DMS 273 treated with DMSO at 0.1 percent for 48 hours (cell line): ENCODE measurements at regions not wholly inside any gene's neighbourhood (a gene's known extent, or its start where the extent isn't known, plus 50 kb on each side); places are given as distances from the start of the nearest gene placed in this dataset.

Experiments used
- DNase-seq: peaks from one replicate; lab custom pipeline; 2025; lab: John Stamatoyannopoulos, UW

DNA sequence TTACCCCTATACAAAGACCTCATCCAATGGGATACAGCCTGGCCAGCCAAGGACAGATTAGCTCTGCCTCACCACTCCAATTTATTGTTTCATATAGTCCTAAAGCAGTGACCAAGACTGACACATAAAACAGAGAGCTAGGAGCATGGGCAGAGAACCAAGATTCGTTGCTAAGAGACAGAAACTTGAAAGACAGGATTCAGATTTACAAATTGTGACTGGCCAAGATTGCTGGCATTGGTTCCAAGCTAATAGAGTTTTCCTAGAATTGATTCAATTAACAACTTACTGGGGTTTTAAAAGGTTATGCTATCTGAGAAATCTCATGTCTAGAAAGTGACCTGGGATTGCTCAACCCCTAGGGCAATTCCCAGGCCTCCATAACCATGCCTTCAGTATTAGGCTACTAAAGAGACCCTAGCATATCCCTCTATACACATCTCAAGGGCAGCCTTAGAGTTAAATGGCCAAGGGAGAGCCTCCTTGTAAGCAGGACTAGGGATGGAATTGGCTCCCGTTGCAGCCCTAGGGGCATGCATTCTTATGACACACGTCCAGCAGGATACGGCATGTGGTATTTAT, 75.6 kb downstream of the ICOS start:
- DNase-seq, result no peak

DNA sequence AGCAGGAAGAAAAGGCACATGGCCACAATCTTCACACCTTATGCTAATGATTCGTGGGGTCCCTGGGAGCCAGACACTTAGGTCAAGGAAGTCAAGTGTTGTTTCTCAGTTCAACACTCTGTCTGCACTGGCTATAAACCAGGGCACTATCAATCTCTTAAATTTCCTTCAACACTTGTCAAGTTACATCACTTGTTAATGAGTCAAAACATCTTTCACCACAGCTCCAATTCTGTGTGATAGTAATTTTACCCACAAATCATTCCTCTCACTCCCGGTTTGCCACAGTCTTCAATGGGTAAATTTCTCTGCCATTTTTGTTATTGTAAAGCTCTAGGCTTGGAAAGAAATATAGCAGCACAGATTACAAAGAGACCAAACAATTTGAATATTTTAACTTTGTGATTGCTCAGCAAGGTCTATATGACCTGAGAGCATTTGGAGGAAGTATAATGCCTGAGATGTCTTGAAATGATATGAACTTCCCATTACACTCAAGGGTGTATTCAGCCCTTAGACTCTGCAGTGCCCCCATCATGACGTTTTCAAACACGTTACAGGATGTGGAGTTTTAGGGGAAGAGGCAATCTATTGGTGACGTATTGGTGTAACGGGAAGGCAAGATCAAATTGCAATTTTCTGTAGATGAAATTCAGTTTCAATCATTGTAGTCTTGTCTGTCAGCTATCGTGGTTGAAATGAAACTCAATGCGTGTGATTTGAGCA, 78.7 kb downstream of the ICOS start:
- no peak for DNase-seq

DNA sequence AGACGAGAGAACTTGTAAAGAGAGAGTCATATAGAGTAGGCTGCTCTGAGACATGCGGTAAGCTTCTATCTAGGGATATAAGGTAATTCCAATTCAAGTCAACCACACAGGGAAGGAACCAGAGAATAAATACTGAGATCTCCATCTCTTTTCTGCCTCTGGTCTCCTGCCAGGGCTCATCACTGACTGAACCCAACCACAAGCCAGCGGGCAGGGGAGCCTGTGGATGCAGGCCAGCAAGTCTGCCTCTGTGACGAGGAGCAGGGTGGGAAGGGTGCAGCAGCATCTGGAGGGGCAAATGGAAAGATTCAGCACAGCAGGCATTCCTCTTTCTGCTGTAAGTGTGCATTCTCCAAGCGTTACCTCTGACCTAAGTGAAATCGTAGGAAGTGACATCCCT, 82.2 kb downstream of the ICOS start:
- DNase-seq, result no peak

DNA sequence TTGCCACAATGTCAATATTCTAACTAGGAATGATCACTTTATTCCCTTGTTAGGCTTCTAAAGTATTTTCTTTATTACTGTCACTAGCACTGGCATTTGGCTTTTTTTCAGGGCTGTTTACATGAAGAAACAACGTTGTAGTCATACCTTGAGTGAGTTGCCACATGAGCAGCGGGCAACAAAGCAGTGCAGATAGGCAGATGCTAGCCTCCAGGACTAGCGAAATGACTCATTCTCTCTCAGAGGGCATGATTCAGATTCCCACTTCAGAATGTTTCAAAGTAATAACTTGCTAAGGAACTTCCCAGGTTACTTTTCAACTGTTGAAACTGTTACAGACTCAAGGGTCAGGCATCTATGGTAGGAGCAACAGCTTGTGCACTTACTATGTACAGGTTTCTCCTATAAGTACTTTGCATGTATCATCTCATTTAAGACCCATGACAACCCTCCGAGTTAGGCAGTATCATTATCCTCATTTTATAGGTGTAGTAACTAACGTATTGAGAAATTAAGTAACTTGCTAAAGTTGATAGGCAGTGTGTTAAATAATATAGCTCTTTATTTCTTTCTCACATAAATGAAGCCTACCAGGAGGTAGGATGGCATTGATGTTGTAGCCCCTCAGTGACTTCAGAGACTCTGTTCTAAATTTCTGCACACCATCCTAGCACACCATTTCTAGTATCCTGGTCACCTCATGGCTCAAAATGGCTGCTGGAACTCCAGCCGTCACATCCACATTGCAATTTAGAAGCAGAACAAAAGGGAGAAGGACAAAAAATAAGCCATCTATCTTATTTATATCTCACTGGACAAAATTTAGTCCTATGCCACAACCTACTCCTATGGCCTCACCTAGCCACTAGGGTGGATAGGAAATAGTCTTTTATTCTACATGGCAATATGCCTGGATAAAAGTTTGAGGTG, 83.3 kb downstream of the ICOS start:
- DNase-seq, result no peak

DNA sequence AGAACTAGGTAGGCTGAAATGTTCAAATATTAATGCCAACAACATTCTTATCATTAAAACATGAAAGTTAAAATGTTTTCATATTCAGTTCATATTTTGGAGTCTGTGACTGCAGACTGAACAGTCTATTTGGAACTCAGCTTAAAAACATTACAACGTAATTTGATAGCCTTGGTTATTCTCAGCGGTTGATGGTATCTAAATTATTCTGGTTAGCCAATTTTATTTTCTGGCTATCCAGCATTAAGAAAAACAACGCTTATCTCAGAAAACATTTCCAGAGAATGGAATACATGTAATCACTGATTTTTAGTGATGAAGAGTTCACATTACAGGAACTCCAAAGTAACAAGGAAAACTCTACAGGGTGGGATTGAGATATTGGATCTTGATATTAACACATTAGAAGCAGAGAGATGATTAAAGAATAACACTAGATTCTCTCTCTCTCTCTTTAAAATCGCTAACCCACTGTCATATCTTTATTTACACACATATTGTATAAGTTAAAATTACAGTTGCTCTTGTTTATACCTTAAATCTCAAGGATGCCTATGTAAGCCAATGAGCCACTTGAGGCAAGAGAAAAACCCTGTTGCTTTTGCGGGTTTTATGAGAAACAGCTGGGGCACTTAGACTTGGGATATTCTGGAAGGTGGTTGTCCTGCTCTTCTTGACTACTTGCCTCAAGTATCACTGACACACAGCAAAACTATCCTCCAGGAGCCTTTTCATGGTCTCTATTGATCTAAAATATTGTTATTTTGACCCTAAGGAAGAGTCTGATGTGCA, 84.9 kb downstream of the ICOS start:
- DNase-seq, result no peak

DNA sequence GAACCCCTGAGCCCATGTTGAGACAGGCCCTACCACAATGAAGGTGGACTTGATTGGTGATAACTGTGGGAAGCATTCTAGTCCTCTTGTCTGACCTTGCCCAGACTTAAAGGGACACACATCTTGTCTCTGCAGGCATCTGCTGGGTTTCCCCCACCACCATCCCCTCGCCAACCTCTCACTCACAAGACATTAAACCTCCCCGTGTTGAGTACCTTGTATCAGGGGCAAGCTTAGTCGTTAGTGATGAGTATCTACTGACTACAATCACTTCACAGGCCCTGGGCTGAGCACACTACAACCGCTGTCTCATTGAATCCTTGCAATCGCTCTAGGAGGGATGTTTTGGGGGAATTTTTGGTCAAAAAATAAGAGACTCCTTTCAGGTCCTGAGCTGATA, 86.0 kb downstream of the ICOS start:
- no peak for DNase-seq

DNA sequence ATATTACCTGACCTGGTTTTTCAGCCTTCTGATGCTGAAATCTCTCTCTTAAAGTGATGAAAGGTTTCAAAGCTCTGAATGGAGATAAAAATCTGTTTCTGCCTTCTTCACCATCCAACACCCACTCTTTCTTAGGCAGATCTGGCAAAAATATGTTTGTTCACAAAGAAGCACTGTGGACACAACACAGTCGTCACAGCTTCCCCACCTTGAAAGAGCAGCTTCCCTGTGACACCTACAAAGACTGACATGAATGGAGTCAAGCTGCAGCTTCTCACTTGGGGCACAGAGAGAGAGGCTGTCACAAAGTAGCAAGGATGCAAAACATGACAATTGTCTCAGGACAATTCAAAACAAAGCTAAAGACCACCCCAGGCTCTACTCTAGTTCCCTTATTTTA, 86.5 kb downstream of the ICOS start:
- no peak for DNase-seq

DNA sequence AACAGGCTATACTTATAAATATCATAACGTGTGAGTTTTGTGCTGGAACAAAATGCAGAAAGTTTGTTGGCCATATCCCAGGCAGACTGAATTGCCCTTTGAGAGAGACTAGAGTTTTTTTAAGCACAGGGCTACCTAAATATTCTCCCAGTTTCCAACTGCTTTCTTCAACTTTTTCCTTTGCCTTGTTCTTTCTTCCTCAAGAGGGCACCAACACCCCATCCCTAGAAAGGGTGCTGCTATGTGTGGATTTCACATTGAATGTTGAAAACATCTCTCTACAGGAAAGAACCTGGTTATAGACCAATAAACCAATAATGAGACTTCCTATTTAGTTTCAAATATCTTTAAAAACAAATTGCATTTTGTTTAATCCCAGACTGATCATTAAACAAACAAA, 87.9 kb downstream of the ICOS start:
- DNase-seq, result no peak

DNA sequence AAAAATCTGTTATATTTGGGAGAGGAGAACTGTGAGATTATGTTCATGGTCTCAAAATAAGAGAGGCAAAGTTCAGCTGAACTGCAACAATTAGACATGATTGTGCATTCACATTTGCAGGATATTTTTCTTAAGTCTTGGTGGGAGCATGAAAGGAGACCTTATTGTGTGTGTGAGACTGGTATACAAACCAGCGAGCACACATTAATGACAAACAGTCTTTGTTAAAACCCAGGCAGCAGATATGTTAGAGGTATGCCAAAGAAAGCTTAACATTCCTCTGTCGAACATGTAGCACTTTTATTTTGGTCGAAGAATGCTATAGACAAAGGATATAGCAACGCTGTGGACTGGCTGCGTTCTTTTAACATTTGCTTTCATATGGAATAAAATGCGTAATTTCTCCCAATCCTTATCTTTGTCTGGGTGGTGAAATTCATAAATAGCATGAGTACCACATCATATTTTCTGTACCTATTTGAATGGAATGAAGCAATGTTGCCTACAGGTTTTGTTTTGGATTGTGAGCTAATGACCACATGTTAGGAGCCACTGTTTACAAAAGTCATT, 88.4 kb downstream of the ICOS start:
- no peak for DNase-seq

DNA sequence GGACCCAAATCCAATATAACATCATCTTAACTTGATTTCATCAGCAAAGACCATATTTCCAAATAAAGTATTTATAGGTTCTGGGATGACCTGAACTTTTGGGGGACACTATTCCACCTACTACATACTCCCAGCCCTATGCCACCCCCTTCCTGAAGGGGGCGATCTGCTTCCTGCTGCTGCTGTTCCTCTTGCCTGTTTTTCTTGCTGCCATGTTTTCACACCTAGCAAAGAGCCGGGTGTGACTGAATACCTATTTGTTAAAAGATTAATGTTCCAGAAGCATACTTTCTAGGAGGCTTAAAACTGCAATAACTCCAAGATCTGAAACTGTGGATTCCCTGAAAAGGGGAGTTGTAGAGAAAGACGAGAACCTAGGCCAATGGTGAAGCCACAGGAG, 89.7 kb downstream of the ICOS start:
- no peak for DNase-seq

DNA sequence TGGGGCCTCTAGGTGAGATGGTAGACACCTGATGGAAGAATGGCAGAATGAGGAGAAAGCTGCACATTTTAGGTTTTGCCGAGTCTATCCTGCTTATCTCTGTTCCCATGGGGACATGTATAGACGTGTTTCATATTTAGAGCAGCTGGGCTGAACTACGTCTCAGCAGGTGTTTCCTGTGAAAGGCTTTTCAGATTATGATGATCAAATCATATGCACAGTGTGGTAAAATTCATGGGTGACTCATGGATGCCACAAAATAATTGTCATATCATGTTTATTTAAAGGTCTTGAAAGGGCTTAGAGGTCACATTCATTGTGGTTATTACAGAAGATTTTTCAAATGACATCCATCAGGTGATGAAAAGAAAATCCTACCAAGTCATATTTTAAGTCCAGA, 90.5 kb downstream of the ICOS start:
- DNase-seq, result no peak

DNA sequence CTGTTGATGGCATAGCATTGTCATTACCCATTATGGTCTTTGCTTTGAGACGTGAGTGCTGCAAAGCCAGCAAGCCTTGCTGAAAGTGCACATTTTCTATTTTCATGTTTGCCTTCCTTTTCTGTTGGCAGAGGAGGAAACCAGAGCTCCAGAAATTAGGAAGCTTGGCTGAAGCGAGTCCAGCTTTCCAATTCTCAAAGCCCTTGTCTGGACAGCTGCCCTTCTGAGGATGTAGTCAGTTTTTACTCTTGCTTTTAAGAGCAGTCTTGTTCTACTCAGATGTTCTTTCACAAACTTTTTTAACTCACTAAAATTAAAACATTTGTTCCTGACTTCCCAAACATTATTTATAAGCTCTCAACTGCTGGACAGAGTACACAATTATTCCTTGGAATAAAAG, 93.8 kb downstream of the ICOS start:
- DNase-seq, result no peak

DNA sequence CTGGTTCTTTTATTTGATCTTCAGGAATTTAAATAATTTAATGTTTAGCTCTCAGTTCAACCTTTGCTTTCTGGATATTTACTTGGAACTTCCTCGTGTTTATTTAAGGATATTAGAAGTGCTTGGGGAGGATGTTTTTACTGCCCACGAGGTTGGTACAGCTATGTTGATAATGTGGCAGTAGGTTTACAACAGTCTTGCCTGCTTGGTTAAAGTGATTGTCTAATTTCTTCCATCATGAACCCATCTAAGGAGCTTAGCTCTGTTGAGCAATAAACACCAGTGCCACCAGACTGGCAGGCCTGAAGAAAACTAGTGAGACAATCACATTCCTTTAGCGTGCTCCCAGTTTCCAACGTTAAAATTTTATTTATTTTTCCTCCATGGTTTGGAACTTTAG, 94.5 kb downstream of the ICOS start:
- no peak for DNase-seq

DNA sequence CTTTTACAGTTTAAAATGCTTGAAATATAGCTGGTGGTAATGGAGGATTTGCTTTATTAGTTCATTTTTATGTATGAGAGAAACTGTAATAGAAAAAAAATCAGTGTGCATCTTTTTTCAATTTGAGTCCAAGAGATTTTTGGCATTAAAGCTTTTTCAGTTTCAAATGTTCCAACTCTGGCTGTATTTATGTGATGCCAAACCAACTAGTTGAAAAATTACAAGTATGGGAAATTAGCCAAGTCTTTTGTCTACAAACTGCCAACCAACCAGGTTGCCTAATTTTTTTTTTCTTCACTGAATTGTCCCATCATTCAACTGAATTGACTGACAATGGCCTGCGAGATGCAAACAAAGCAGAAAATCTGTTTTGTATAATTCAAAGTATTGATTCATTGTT, 95.7 kb downstream of the ICOS start:
- DNase-seq, result no peak

DNA sequence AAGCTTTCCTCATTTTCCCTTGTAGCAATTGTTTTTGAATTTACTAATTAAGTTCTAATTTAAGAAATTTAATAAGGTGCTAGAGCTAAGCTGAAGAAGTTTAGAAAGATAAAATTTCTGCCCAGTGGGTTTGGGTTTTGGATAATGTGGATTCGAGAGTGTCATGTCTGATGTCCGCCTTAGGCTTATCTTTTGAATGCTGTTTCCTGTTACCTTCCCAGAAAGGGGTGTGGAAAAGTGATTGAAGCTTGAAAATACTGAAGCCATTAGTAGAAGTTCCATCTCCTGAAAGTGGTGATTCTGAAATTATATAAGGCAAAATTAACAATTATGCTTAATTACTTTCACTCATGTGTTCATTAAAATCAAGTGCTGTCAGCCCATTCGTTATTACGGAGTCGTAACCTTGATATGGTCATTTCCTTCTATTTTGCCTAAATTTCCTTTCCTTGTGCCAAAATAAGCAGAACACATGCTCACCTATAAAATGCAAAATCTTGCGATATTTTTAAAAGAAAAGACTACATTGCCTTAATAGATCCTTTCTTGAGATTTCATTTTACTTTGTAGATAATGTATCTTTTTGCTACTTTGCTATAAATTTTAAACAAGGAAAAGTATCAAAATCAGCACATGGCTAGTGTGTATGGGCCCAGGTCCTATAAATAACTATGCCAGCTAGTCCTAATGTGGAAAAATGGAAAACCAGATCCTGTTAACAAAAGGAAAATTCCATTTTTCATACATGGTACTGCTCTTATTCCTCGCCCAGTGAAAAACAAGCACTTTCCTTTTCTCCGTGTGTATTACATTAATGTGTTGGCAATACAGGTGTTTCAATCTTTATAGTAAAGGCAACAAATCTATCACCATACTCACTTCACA, 97.3 kb downstream of the ICOS start:
- no peak for DNase-seq

DNA sequence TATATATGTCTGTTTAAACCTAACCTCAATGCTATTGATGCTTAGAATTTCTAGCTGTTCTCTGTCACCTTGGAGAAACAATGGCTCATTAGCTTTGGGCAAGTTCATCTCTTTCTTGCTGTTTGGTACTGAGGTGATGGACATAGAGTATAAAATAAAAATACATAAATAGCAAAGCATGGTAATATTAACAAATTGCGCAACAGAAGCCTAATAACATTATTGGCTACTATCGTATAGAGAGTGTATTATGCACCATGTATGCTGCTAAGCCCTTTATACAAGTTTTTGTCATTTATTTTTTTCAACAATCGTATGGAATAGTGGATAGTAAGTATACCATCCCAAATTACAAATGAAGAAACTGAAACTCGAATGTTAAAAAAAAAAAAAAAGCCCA, 100.1 kb downstream of the ICOS start:
- DNase-seq, result no peak

DNA sequence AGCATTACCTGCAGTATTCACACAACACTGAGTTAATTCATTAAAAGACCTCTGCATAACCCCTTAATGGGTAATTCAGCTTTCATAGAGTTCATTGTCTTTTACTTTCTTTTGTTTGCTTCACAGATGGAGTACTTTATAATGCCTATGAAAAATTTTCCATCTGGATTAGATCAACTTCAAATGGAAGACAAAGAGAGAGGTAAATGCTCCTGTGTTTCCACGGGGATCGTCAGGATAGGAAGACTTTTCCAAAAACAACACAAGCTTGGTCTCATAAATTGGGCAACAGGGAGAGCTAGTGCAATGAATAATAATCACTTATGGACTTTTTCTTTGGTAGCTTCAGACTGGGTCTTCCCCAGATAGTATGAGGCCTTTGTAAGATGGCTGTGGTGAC, 100.7 kb downstream of the ICOS start:
- no peak for DNase-seq

DNA sequence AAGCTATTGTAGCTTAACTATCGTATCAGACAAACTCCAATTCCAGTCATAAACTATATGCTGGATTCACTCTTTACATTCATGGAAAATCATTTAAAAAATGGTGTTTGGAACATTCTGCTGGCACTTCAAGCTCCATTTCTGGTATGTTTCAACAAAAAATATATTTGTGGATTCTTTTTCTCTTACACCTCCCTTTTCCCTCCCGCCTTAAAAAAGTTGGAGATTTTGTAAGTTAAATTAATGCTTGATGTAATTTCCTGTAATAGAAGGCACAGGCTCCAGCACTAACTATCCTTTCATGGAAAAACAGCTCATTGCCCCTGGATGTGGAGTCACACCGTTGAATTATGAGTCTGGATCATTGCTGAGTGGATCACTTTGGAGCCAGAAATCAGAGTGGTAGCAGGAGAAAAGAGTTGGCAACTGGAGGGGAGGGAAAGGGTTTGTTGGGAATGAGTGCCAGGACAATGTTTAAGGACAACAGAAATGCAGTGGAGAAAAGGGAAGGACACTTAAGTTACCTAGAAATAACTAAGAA, 102.8 kb downstream of the ICOS start:
- DNase-seq, result no peak

DNA sequence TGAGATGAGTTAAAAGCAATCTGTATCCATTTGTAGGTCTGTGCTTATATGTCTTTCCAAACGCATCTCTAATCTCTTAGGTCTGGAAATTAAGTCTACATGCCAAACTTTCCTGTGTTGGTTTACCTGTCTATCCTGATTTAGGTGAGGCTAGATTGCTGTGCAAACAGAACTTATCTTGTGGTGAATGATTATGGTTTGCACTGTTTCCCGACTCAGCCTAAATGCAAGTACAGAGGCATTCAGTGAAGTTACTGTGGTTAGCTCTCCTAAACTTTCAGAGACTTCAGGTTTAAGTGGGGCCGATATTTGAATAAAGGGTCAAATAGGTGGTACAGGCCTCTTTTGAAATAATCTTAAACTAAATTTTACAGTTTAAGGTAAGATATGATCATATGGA, 103.5 kb downstream of the ICOS start:
- DNase-seq, result no peak

DNA sequence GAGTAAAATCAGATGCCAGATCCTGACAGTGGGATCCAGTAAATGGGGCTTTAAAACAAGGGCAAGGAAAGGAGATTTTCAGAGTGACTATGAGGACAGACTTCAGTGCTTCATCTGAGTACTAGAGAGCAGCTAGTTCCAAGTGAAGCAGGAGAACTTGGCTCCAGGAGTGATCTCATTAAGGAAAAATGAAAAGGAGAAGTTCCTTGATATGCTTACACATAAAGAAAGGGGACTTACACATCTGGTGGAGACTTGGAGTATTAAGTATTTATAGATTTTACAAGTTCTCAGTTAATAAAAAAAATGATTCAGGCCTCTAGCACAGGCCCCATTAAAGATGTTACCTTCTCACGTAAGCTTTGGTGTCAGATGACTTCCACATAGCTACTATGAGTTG, 105.8 kb downstream of the ICOS start:
- DNase-seq, result no peak

DNA sequence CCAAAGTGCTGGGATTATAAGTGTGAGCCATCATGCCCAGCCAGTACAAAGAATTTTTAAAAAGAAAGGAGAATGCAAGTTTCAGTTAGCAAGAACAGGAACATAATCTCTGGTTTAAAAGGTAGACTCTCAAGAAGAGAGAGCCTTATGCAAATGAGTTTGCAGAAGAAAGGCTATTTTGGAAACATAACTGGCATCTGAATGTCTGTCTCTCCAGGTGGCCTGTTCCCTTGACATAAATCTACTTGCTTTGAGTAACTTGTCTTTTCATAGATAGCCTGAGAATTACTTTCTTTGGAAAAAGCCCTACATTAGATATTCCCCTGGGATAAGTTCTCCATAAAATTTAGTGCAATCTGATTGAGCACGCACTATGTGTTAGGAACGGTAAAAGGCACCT, 109.6 kb downstream of the ICOS start:
- no peak for DNase-seq
